GM12891 (cell line): ENCODE measurements at regions not wholly inside any gene's neighbourhood (a gene's known extent, or its start where the extent isn't known, plus 50 kb on each side); places are given as distances from the start of the nearest gene placed in this dataset.

ENCODE experiments used
- POLR2A ChIP-seq: IDR thresholded peaks from 2 replicates; pipeline ENCODE4 v1.6.1; 2011; ENCODE audit warnings: low read depth, low read length, control low read depth
- POLR2AphosphoS5 ChIP-seq: IDR thresholded peaks from 2 replicates; pipeline ENCODE4 v1.6.1; 2011; ENCODE audit warnings: low read depth, low read length, control low read depth
- SPI1 ChIP-seq: IDR thresholded peaks from 2 replicates; pipeline ENCODE4 v1.6.1; 2011; ENCODE audit warnings: low read depth, low read length, control low read depth
- TAF1 ChIP-seq: IDR thresholded peaks from 2 replicates; pipeline ENCODE4 v1.6.1; 2011; ENCODE audit warnings: low read depth, low read length, control low read depth

- TF ChIP-seq POLR2AphosphoS5: no peak
- no peak for TF ChIP-seq POLR2A
- TF ChIP-seq SPI1: no peak
- no peak for TF ChIP-seq TAF1
Observed at GRCh38 chr9:115296831-115297565, 179.0 kb upstream of the TNC start.
